Right atrium auricular region (tissue), 2 donors: ENCODE measurements at regions not wholly inside any gene's neighbourhood (a gene's known extent, or its start where the extent isn't known, plus 50 kb on each side); places are given as distances from the start of the nearest gene placed in this dataset.

Experiments used
- DNase-seq: peaks from one replicate; pipeline ENCODE4 v3.0.0-alpha.2; 2019; ENCODE audit warnings: low spot score
- H3K27ac ChIP-seq, 2 donors: fragments of 200-600 bp; sonication (generic); 1 replicate in 1 of 2; 2 replicates in 1 of 2; pipeline ENCODE4 v1.5.1; 2016 to 2019
- H3K27me3 ChIP-seq, 2 donors: fragments of 200-600 bp; sonication (generic); one replicate each; pipeline versions ENCODE4 v1.5.1 to v1.6.0; 2017 to 2019
- H3K36me3 ChIP-seq: fragments of 200-600 bp; sonication (generic); one replicate; pipeline ENCODE4 v1.5.1; 2016
- H3K4me1 ChIP-seq, 2 donors: fragments of 200-600 bp; sonication (generic); one replicate each; pipeline versions ENCODE4 v1.5.1 to v1.6.0; 2017 to 2019
- H3K4me3 ChIP-seq, 2 donors: fragments of 200-600 bp; sonication (generic); 1 replicate in 1 of 2; 2 replicates in 1 of 2; pipeline ENCODE4 v1.5.1; 2017 to 2019; ENCODE audit warnings: mild to moderate bottlenecking in 1 of 2, moderate library complexity in 1 of 2
- H3K9me3 ChIP-seq, 2 donors: fragments of 200-600 bp; sonication (generic); one replicate each; pipeline ENCODE4 v1.5.1; 2019
- TF ChIP-seq, protein P1 (sequence below), 2 donors: fragments of 200-600 bp; sonication (generic); IDR thresholded peaks; one replicate each; pipeline ENCODE4 v1.5.1; 2019; ENCODE audit warnings: antibody characterized with exemption in 2 of 2

- no peak for DNase-seq
These were observed 78.5 kb upstream of the IGFBP3 start for GRCh38 chr7:45999541-45999940.

DNA sequence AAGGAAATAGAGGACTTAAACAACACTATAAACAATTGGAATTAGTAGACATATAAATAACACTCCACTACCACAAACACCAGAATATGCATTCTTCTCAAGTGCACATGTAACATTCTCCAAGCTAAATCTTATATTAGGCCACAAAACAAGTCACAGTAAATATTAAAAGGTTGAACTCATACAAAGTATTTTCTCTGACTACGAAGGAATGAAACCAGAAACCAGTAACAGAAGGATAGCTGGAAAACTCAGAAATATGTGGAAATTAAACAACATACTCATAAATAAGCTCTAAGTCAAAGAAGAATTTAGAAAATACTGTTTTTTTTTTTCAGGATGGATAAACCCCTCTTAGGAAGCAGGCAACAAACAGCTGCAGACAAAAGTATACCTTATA is 77.4 kb upstream of the IGFBP3 start:
- Histone ChIP-seq H3K4me1 (no peaks in the 10 kb centered on the region), H3K4me3 (no peak overlapping the region), H3K27ac (no peak overlapping the region), H3K27me3 (no peaks in the 10 kb centered on the region), H3K9me3 (peaks cover 0 to 35% of the 10 kb centered on the region in 2 donors), H3K36me3 (no peaks in the 10 kb centered on the region)
- DNase-seq: no peak
- TF ChIP-seq, protein P1, sequence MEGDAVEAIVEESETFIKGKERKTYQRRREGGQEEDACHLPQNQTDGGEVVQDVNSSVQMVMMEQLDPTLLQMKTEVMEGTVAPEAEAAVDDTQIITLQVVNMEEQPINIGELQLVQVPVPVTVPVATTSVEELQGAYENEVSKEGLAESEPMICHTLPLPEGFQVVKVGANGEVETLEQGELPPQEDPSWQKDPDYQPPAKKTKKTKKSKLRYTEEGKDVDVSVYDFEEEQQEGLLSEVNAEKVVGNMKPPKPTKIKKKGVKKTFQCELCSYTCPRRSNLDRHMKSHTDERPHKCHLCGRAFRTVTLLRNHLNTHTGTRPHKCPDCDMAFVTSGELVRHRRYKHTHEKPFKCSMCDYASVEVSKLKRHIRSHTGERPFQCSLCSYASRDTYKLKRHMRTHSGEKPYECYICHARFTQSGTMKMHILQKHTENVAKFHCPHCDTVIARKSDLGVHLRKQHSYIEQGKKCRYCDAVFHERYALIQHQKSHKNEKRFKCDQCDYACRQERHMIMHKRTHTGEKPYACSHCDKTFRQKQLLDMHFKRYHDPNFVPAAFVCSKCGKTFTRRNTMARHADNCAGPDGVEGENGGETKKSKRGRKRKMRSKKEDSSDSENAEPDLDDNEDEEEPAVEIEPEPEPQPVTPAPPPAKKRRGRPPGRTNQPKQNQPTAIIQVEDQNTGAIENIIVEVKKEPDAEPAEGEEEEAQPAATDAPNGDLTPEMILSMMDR (IDR thresholded peaks at IDR 0.05): no peak

More at GRCh38 chr7:45999541-45999940, 78.5 kb upstream of the IGFBP3 start:
- TF ChIP-seq, protein P1 (IDR thresholded peaks at IDR 0.05): no peak
- H3K4me3 ChIP-seq: no peak overlapping the region
- no peaks in the 10 kb centered on the region for H3K27me3 ChIP-seq
- no peak overlapping the region for H3K27ac ChIP-seq
- no peaks in the 10 kb centered on the region for H3K4me1 ChIP-seq
- H3K36me3 ChIP-seq: no peaks in the 10 kb centered on the region
- H3K9me3 ChIP-seq: peaks cover 0 to 35% of the 10 kb centered on the region in 2 donors

- H3K27ac ChIP-seq: no peak overlapping the region
- no peak for DNase-seq
- no peaks in the 10 kb centered on the region for H3K4me1 ChIP-seq
- no peaks in the 10 kb centered on the region for H3K36me3 ChIP-seq
- no peaks in the 10 kb centered on the region for H3K27me3 ChIP-seq
- H3K4me3 ChIP-seq: no peak overlapping the region
- H3K9me3 ChIP-seq: peaks cover 0 to 28% of the 10 kb centered on the region in 2 donors
- TF ChIP-seq, protein P1 (IDR thresholded peaks at IDR 0.05): no peak
These were observed 72.5 kb upstream of the IGFBP3 start for GRCh38 chr7:45993621-45994020.

DNA sequence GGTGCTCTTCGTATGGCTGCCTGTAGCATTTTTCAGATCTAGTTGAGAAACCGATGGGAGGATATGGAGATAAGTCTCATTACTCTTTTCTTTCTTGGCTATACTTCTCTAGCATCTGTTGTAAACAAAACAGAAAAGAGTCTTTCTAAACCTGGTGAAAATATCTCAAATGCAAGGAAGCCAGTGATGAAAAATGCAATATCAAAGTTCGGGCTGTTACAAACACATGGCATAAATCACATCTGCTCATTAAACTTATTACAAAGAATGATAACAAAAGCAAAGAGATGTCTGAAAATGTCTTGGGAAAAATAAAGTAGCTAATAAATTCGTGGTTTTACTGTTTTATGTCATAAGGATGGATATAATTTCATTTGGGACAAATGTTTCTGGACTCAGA is 71.8 kb upstream of the IGFBP3 start:
- DNase-seq: no peak
- Histone ChIP-seq H3K4me1 (no peaks in the 10 kb centered on the region), H3K27me3 (no peaks in the 10 kb centered on the region), H3K4me3 (no peak overlapping the region), H3K36me3 (no peaks in the 10 kb centered on the region), H3K9me3 (peaks cover 0 to 28% of the 10 kb centered on the region in 2 donors), H3K27ac (no peak overlapping the region)
- TF ChIP-seq, protein P1 (IDR thresholded peaks at IDR 0.05): no peak

GRCh38 chr7:45990276-45990675 is 69.2 kb upstream of the IGFBP3 start:
- Histone ChIP-seq H3K4me1 (no peaks in the 10 kb centered on the region), H3K27me3 (no peaks in the 10 kb centered on the region), H3K36me3 (no peaks in the 10 kb centered on the region), H3K9me3 (peaks cover 0 to 7% of the 10 kb centered on the region in 2 donors), H3K4me3 (no peak overlapping the region), H3K27ac (no peak overlapping the region)
- DNase-seq: no peak
- TF ChIP-seq, protein P1 (IDR thresholded peaks at IDR 0.05): no peak

- Histone ChIP-seq H3K4me3 (no peak overlapping the region), H3K9me3 (no peaks in the 10 kb centered on the region), H3K27me3 (no peaks in the 10 kb centered on the region), H3K27ac (no peak overlapping the region), H3K36me3 (no peaks in the 10 kb centered on the region), H3K4me1 (peaks cover 0 to 3% of the 10 kb centered on the region in 2 donors)
- DNase-seq: no peak
- TF ChIP-seq, protein P1 (IDR thresholded peaks at IDR 0.05): no peak
These were observed 67.5 kb upstream of the IGFBP3 start for GRCh38 chr7:45988405-45989057.
